Thymus (tissue), 11 donors: ENCODE measurements at regions not wholly inside any gene's neighbourhood (a gene's known extent, or its start where the extent isn't known, plus 50 kb on each side); places are given as distances from the start of the nearest gene placed in this dataset.

ENCODE experiments used
- DNase-seq, 9 donors: peaks; one replicate each; pipeline ENCODE4 v3.0.0-alpha.2; 2013; ENCODE audit warnings: low spot score in 9 of 9, low read depth in 6 of 9, missing footprints in 1 of 9
- H3K27ac ChIP-seq, 2 donors: one replicate each; pipeline ENCODE4 v1.5.1; 2013; ENCODE audit warnings: control low read depth in 1 of 2, low read depth in 1 of 2, low read length in 1 of 2, mild to moderate bottlenecking in 1 of 2, moderate library complexity in 1 of 2
- H3K27me3 ChIP-seq, 2 donors: one replicate each; pipeline ENCODE4 v1.5.1; 2013; ENCODE audit warnings: low read length in 1 of 2; ENCODE audit not compliant: control insufficient read depth in 2 of 2, insufficient read depth in 1 of 2
- H3K36me3 ChIP-seq, 2 donors: one replicate each; pipeline ENCODE4 v1.5.1; 2013; ENCODE audit warnings: low read length in 1 of 2, mild to moderate bottlenecking in 1 of 2, moderate library complexity in 1 of 2; ENCODE audit not compliant: control insufficient read depth in 2 of 2, insufficient read depth in 2 of 2
- H3K4me1 ChIP-seq, 2 donors: one replicate each; pipeline ENCODE4 v1.5.1; 2013; ENCODE audit warnings: low read length in 2 of 2; ENCODE audit not compliant: control insufficient read depth in 2 of 2, insufficient read depth in 2 of 2
- H3K4me3 ChIP-seq, 2 donors: one replicate each; pipeline ENCODE4 v1.5.1; 2013; ENCODE audit warnings: low read length in 2 of 2, control low read depth in 1 of 2, mild to moderate bottlenecking in 1 of 2
- H3K9me3 ChIP-seq, 2 donors: one replicate each; pipeline ENCODE4 v1.5.1; 2013; ENCODE audit warnings: low read length in 1 of 2, mild to moderate bottlenecking in 1 of 2; ENCODE audit not compliant: control insufficient read depth in 2 of 2, insufficient read depth in 1 of 2
- WGBS: extraction: QIAGEN DNeasy Blood & Tissue Kit; methylation state at CpG from one replicate; pipeline ENCODE4 v1.1.7; 2013; 5-methylcytosine and 5-hydroxymethylcytosine counted together
- donor health status: healthy.

DNA sequence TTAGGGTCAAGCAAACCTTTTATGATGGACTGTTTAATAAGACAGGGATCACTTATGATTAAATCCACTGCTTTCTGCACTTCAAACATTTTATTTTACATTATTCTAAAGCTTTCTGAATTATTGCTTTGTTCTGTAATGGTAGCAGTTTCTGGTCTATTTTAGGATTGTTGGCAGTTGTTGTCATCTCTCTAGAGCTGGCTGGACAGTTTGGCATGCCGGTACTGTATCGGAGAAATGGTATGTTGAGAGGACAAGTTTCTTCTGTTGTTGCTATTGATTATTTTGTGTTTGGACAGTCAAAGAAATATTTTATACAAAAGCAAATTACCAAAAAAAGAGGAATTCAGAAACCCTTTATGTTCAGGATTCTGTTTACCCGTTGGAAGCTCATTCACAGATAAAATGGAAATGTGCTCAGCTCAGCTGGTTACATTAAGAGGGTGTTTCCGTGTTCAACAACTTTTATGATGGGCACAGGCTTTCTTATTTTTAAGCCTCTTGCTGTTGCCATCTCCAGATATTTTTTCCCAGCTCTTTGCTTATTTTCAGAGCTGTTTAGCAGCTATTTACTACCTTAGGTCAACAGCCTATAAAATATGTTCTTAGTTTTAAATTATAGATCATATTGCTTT lies 214.6 kb upstream of the IGFBP7 start:
- 91% methylated on average over 4 of the region's 4 CpGs for WGBS
- DNase-seq, result no peak

DNA sequence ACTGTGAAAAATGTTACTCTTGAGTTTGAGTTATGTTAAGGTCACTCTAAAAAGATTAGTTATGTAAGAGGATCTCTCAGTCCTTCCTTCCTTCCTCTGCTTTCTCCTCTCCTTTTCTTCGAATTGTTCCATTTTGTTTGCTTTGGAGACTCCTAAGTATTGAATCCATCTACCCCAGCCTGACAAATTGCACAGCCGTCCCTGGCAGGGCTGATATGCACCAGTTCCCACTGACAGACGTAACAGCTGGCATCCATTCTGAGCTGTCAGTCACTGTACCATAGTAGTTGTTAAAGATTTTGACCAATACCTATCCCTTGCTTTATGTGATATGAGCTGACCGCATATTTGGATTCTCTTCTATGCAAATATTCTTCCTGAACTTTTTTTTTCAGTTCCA lies 210.7 kb upstream of the IGFBP7 start:
- H3K4me3 ChIP-seq, result no peak overlapping the region
- no peak overlapping the region for H3K27ac ChIP-seq
- DNase-seq, result no peak
- 62% methylated on average over 4 of the region's 4 CpGs for WGBS
- no peaks in the 10 kb centered on the region for H3K9me3 ChIP-seq
- H3K4me1 ChIP-seq, result no peaks in the 10 kb centered on the region
- no peaks in the 10 kb centered on the region for H3K27me3 ChIP-seq
- H3K36me3 ChIP-seq, result no peaks in the 10 kb centered on the region

More for the DNA sequence above, 214.6 kb upstream of the IGFBP7 start:
- Histone ChIP-seq H3K27ac (no peak overlapping the region), H3K4me1 (no peaks in the 10 kb centered on the region), H3K27me3 (no peaks in the 10 kb centered on the region), H3K9me3 (no peaks in the 10 kb centered on the region), H3K36me3 (no peaks in the 10 kb centered on the region), H3K4me3 (no peak overlapping the region)

DNA sequence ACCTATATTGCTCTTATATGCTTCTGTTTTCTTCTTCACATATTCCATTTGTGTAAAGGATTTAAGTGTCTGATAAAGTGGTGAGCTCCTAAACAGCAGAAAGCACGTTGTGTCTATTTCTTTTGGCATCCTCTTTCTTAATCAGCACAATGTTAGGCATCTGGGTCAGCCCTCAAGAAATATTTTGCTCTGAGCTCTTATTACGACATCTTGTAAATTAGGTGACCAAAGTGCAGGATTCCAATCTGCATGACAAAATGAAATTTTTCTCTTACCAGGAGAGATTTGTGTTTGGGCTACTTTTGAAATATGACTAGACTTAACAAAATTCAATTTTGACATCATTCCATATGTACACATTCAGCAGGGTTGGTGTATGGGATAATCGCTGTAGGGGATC lies 210.0 kb upstream of the IGFBP7 start:
- H3K4me1 ChIP-seq, result no peaks in the 10 kb centered on the region
- H3K27ac ChIP-seq, result no peak overlapping the region
- no peaks in the 10 kb centered on the region for H3K36me3 ChIP-seq
- WGBS, result 89% methylated on average over 3 of the region's 3 CpGs
- H3K27me3 ChIP-seq, result no peaks in the 10 kb centered on the region
- H3K4me3 ChIP-seq, result no peak overlapping the region
- H3K9me3 ChIP-seq, result no peaks in the 10 kb centered on the region
- DNase-seq, result no peak

DNA sequence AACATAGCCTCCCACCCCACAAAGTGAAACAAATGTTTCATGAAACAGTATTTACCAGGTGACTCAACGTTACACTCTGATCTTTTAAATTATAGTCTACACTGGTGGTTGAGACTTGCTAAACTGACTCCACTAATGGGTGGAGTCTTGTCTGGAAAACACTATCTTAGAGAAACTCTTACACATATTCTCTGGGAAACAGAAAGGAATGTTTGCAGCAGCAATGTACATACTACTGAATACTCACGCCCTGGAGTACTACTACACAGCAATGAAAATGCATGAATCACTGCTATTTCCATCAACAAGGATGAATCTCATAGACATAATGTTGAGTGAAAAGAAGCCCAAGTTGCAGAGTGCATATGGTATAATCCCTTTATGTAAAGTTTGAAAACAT lies 208.5 kb upstream of the IGFBP7 start:
- no peak overlapping the region for H3K4me3 ChIP-seq
- 89% methylated on average over 2 of the region's 2 CpGs for WGBS
- no peaks in the 10 kb centered on the region for H3K9me3 ChIP-seq
- no peak overlapping the region for H3K27ac ChIP-seq
- H3K27me3 ChIP-seq, result no peaks in the 10 kb centered on the region
- no peaks in the 10 kb centered on the region for H3K36me3 ChIP-seq
- no peaks in the 10 kb centered on the region for H3K4me1 ChIP-seq
- DNase-seq, result no peak

DNA sequence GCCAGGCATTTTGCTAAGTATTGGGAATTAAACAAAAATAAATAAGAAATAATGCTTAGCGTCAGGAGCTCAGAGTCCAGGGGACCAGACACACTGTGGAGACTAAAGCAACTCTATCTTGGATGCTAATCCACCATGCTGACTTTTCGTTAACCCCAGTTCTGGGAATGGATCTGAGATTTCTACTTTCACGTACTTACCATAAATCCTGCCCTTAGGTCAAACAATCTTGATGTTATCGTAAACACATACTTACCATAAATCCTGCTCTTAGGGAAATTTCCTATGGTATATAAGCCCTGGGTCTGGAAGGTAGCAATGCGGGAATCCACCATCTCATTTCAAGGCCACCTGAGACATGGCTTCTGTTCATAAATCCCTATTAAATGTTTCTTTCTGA lies 204.5 kb upstream of the IGFBP7 start:
- DNase-seq, result no peak
- H3K4me3 ChIP-seq, result no peak overlapping the region
- no peaks in the 10 kb centered on the region for H3K27me3 ChIP-seq
- no peaks in the 10 kb centered on the region for H3K36me3 ChIP-seq
- no peaks in the 10 kb centered on the region for H3K4me1 ChIP-seq
- no peak overlapping the region for H3K27ac ChIP-seq
- 94% methylated on average over 5 of the region's 5 CpGs for WGBS
- no peaks in the 10 kb centered on the region for H3K9me3 ChIP-seq

DNA sequence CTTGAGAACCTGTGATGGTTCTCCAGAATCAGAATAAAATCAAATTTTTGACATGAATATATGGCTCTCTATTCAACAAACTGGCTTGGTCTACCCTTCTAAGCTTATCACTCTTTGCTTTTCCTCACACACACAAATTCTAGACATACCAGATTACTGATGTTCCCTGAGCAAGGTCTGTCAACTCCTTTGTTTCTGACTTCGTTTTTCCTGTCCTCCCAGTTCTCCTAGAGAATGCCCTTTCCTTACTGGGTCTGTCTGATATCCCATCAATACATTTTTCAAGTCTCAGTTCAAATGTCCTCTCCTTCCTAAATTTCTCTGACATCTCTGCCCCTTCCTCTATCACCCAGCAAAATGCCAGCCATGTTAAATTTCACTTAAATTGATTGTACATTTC lies 202.1 kb upstream of the IGFBP7 start:
- no peak for DNase-seq
- H3K36me3 ChIP-seq, result no peaks in the 10 kb centered on the region
- H3K9me3 ChIP-seq, result no peaks in the 10 kb centered on the region
- no peak overlapping the region for H3K4me3 ChIP-seq
- WGBS, result 60% methylated on average over 1 of the region's 1 CpG
- H3K27ac ChIP-seq, result no peak overlapping the region
- no peaks in the 10 kb centered on the region for H3K27me3 ChIP-seq
- H3K4me1 ChIP-seq, result no peaks in the 10 kb centered on the region

DNA sequence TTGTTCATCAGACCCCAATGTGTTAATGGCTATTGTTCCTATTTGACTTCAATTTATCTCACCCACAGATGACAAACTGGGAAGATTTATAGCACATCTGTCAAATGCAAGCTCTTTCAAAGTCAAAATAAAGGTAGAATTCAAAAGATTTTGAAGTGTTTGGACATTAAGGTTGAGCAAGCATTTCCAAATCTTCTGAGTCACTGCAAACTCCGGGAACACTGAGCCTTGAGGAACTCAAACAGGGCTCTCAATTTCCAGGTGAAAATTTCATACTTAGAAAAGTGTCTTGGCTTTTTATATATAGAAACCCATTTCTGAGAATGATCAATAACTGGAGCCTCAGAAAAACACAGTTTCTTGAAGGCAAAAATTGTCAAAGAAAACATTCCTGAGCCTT lies 199.5 kb upstream of the IGFBP7 start:
- Histone ChIP-seq H3K4me3 (no peak overlapping the region), H3K27me3 (no peaks in the 10 kb centered on the region), H3K4me1 (no peaks in the 10 kb centered on the region), H3K36me3 (no peaks in the 10 kb centered on the region), H3K9me3 (no peaks in the 10 kb centered on the region), H3K27ac (no peak overlapping the region)
- DNase-seq, result no peak
- 90% methylated on average over 1 of the region's 1 CpG for WGBS

DNA sequence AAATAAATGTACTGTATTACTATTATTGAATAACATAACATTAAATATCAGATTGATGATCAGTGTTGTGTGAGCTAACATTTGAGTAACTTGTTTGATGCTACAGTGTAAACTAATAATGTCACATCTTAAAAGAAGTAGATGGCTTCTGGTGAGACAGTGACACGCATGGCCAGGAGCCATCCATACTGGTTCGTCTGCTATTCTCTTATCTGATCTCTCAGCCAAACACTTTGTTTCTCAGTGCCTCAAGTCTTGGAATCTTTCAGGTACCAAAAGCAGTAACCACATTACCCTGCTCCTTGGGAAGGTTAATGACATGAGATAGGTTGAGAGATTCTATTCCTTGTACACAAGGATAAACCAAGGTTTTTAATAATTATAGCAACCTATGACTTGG lies 198.1 kb upstream of the IGFBP7 start:
- Histone ChIP-seq H3K4me3 (no peak overlapping the region), H3K27ac (no peak overlapping the region), H3K4me1 (no peaks in the 10 kb centered on the region), H3K36me3 (no peaks in the 10 kb centered on the region), H3K27me3 (no peaks in the 10 kb centered on the region), H3K9me3 (no peaks in the 10 kb centered on the region)
- 93% methylated on average over 2 of the region's 2 CpGs for WGBS
- DNase-seq, result no peak

DNA sequence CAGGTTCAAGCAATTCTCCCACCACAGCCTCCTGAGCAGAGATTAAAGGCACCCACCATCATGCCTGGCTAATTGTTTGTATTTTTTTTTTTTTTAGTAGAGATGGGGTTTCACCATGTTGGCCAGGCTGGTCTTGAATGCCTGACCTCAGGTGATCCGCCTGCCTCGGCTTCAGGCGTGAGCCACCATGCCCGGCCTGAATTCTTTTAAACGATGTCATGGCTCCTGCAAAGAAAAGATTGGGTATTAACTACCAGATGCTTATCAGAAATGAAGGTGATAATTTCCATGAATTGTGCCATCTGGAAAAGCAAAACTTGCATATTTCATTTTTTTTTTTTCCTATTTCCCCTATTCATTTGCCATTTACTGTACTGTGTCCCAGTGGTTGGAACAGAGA lies 195.7 kb upstream of the IGFBP7 start:
- 95% methylated on average over 5 of the region's 5 CpGs for WGBS
- Histone ChIP-seq H3K4me3 (no peak overlapping the region), H3K27me3 (no peaks in the 10 kb centered on the region), H3K4me1 (no peaks in the 10 kb centered on the region), H3K27ac (no peak overlapping the region), H3K36me3 (no peaks in the 10 kb centered on the region), H3K9me3 (no peaks in the 10 kb centered on the region)
- no peak for DNase-seq
